Bronchial epithelial cell (primary cell): ENCODE measurements at regions not wholly inside any gene's neighbourhood (a gene's known extent, or its start where the extent isn't known, plus 50 kb on each side); places are given as distances from the start of the nearest gene placed in this dataset.
"Not testable (repeated sequence)": the region's sequence is repeated elsewhere in the genome, so short reads cannot be mapped to it uniquely, and the experiment has no call there.

Experiments
- DNase-seq: peaks from one replicate; pipeline ENCODE4 v3.0.0-alpha.2; 2010; ENCODE audit warnings: low read depth
- FAIRE-seq: peaks from 2 replicates; lab custom pipeline; 2011; peaks lifted over from hg19 to GRCh38; lab: Jason Lieb, UNC
- H3K27me3 ChIP-seq: 2 replicates; pipeline ENCODE4 v1.5.1; 2011; ENCODE audit warnings: low read length; ENCODE audit not compliant: control insufficient read depth, insufficient read depth
- H3K36me3 ChIP-seq: 2 replicates; pipeline ENCODE4 v1.5.1; 2011; ENCODE audit warnings: low read length; ENCODE audit not compliant: control insufficient read depth, insufficient read depth
- H3K4me3 ChIP-seq: 2 replicates; pipeline ENCODE4 v1.5.1; 2011; ENCODE audit warnings: mild to moderate bottlenecking, low read depth, low read length, control low read depth
- CTCF ChIP-seq: IDR thresholded peaks from 2 replicates; pipeline ENCODE4 v1.5.1; 2011; ENCODE audit warnings: mild to moderate bottlenecking, moderate library complexity, low read length, control low read depth, inconsistent platforms; ENCODE audit not compliant: insufficient read depth, severe bottlenecking

DNA sequence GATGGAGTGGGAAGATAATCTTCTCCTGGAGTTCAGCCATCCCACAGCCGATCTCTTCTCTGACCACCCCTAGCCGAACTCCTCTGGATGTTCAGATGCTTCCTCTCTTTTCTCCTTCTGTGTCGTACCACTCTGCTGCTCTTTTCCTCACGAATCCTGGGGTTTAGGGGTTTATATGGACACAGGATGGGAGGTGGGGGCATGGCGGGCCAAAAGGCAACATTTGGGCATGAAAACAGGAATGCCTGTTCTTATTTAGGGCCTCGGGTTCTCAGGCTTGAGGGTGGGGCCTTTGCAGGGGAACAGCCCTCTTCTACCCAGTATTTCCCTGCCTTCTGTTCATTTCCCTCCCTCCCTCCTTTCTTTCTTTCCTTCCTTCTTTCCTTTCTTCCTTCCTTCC is 112.7 kb downstream of the SLC35B3 start:
- Histone ChIP-seq H3K36me3 (no peaks in the 10 kb centered on the region), H3K27me3 (no peaks in the 10 kb centered on the region), H3K4me3 (no peak overlapping the region)
- DNase-seq (no peak), FAIRE-seq (no peak)
- TF ChIP-seq CTCF: no peak

GRCh38 chr6:8321671-8322404 is 113.5 kb downstream of the SLC35B3 start:
- Histone ChIP-seq H3K4me3 (no peak overlapping the region), H3K36me3 (no peaks in the 10 kb centered on the region), H3K27me3 (no peaks in the 10 kb centered on the region)
- FAIRE-seq (no peak), DNase-seq (peak; percentile 92)
- no peak for TF ChIP-seq CTCF

DNA sequence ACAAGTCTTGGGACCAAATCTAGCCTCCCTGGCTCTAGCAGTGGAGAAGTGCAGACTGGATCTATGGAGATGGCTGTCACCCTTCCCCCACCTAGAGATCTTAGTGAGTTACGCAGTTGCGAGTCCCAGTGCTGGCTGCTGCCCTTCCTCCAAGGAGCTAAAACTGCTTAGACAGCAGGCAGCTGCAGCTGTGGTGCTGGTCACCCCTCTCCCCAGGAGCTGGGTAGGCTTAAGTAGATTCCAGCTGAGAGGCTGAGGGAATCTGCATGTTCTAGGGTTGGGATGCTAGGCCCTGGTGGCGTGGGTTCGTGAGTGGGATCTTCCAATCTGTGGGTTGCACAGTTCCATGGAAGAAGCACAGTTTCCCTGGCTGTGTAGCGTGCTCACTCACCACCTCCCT is 120.2 kb downstream of the SLC35B3 start:
- FAIRE-seq (no peak), DNase-seq (no peak)
- Histone ChIP-seq H3K36me3 (no peaks in the 10 kb centered on the region), H3K27me3 (no peaks in the 10 kb centered on the region), H3K4me3 (no peak overlapping the region)
- TF ChIP-seq CTCF: no peak

DNA sequence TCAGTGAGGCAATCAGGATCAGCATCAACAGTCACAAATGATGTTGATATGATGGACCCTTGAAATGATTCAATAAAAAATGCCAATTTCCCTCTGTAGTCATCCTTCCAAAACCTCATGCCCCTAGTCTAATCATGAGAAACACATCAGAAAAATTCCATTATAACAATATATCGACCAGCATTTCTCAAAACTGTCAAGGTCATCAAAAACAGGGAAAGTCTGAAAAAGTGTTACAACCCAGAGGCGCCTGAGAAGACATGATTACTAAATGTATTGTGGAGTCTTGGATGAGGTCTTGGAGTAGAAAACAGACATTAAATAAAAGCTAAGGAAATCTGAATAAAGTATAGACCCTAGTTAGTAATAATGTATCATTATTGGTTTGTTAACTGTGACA is 133.8 kb downstream of the SLC35B3 start:
- DNase-seq (no peak), FAIRE-seq (no peak)
- H3K36me3 ChIP-seq: no peaks in the 10 kb centered on the region
- no peaks in the 10 kb centered on the region for H3K27me3 ChIP-seq
- no peak for TF ChIP-seq CTCF
- no peak overlapping the region for H3K4me3 ChIP-seq

DNA sequence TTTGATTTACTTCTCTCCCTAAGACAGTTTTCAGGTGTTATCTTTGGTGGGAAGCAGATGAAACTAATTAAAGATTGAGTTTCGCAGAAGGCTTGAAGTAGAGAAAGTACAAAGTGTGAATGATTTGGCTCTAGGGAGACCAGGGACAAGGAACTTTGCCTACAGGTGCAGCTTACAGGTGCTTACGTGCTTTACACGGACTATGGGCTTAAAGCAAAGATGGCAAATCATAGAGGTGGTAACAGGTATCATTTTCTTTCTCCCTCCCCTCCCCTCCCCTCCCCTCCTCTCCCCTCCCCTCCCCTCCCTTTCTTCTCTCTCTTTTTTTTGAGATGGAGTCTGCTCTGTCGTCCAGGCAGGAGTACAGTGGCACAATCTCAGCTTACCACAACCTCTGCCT is 136.3 kb downstream of the SLC35B3 start:
- no peaks in the 10 kb centered on the region for H3K36me3 ChIP-seq
- H3K27me3 ChIP-seq: no peaks in the 10 kb centered on the region
- TF ChIP-seq CTCF: no peak
- no peak overlapping the region for H3K4me3 ChIP-seq
- no peak for DNase-seq
- no peak for FAIRE-seq

DNA sequence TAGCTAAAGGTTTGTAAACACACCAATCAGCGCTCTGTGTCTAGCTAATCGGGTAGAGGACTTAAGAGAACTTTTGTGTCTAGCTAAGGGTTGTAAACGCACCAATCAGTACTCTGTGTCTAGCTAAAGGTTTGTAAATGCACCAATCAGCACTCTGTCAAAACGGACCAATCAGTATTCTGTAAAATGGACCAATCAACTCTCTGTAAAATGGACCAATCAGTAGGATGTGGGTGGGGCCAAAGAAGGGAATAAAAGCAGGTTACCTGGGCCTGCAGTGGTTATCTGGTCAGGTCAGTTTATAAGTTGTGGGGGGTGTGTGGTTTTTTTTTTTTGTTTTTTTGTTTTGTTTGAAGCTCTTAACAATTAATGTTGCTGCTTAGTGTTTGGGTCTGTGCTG is 152.4 kb downstream of the SLC35B3 start:
- FAIRE-seq, H3K36me3 ChIP-seq, H3K27me3 ChIP-seq, H3K4me3 ChIP-seq, DNase-seq: not testable (repeated sequence)
